ENCODE measurements at regions not wholly inside any gene's neighbourhood (a gene's known extent, or its start where the extent isn't known, plus 50 kb on each side); places are given as distances from the start of the nearest gene placed in this dataset.

DNA sequence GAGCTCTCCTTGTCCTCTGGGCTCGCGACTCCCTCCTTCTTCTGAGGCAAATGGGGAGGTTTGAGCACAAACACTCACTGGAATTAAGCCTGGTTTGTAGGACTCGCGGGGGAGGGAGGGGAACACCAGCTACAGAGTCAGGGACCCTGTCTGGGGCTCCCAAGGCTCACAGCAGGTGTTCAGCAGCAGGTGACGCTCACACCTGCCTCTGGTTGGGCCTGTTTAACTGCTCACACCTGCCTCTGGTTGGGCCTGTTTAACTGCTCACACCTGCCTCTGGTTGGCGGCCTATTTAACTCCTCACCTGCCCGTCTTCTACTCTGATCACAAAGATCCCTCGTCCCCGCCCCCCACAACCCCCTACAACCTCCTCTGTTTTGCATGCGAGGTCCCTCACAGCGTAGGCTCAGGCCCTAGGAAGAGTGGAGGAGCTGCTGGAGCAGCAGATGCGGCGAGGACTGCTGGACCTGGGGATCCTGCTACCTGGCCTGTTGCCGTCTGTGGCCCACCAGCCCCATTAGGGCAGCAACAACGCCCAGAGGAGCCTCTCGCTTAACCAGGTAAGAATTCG lies 181.9 kb downstream of the ERMARD start:
- H3K9me3 ChIP-seq (ENCODE audit: insufficient read depth, low read depth, low read length), result no peaks in the 10 kb centered on the region

DNA sequence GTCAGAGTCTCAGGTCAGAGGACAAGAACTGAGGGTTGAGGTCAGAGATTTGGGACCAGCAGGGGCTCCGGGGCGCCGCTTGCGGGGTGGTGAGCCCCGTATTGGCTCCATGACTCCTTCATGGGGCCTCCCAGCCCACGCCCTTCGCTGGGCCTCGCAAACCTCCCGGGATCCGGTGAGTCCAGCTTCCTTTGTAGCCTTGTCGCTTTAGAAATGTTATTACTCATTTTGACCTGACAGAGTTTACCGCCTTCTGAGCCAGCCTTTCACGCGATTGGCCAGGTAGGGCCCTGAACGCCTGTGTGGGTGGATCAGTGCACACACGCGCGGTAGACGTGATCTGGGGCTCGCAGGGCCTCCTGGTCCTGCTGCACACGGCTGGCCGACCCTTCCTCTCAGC lies 181.1 kb downstream of the ERMARD start:
- Histone ChIP-seq H3K27me3 (ENCODE audit: insufficient read depth, low read length) (peaks cover 10% of the 10 kb centered on the region), H3K36me3 (ENCODE audit: insufficient read depth, low read depth, low read length) (no peaks in the 10 kb centered on the region), H3K9ac (ENCODE audit: low read depth, low read length) (no peak overlapping the region), H3K9me3 (ENCODE audit: insufficient read depth, low read depth, low read length) (no peaks in the 10 kb centered on the region), H3K4me1 (ENCODE audit: insufficient read depth, low read length) (peaks cover 7% of the 10 kb centered on the region; the same call in 1 of the 2 replicates), H3K27ac (ENCODE audit: low read length) (no peak overlapping the region), H3K4me3 (ENCODE audit: low read length) (no peak overlapping the region)

More for the DNA sequence above, 181.9 kb downstream of the ERMARD start:
- H3K36me3 ChIP-seq (ENCODE audit: insufficient read depth, low read depth, low read length), result no peaks in the 10 kb centered on the region
- no peak overlapping the region for H3K27ac ChIP-seq (ENCODE audit: low read length)
- H3K4me1 ChIP-seq (ENCODE audit: insufficient read depth, low read length), result peaks cover 7% of the 10 kb centered on the region; the same call in 1 of the 2 replicates
- no peak overlapping the region for H3K4me3 ChIP-seq (ENCODE audit: low read length)
- no peak overlapping the region for H3K9ac ChIP-seq (ENCODE audit: low read depth, low read length)
- H3K27me3 ChIP-seq (ENCODE audit: insufficient read depth, low read length), result peaks cover 18% of the 10 kb centered on the region

DNA sequence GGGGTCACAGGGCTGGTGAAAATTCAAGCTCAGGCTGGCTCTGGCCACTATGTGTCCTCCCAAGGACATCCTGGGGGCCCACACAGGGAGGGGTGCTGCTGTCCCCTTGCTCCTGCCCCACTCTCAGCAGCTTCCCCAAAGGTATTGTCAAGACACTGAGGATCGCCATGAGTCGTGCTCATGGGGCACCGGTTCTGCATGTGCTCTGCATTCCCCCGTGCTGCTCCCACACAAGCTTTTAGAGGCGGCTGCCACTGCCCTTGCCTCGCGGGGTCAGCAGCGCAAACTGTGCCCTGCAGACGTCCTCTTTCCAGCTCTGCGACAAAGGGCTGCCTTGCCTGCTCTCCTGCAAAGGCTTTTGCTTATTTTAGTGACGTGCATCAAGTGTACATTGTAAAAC lies 179.8 kb downstream of the ERMARD start:
- peaks cover 7% of the 10 kb centered on the region; the same call in 1 of the 2 replicates for H3K4me1 ChIP-seq (ENCODE audit: insufficient read depth, low read length)
- H3K27ac ChIP-seq (ENCODE audit: low read length), result no peak overlapping the region
- no peak overlapping the region for H3K9ac ChIP-seq (ENCODE audit: low read depth, low read length)
- no peaks in the 10 kb centered on the region for H3K9me3 ChIP-seq (ENCODE audit: insufficient read depth, low read depth, low read length)
- no peaks in the 10 kb centered on the region for H3K36me3 ChIP-seq (ENCODE audit: insufficient read depth, low read depth, low read length)
- no peak overlapping the region for H3K4me3 ChIP-seq (ENCODE audit: low read length)
- peaks cover 6% of the 10 kb centered on the region for H3K27me3 ChIP-seq (ENCODE audit: insufficient read depth, low read length)

DNA sequence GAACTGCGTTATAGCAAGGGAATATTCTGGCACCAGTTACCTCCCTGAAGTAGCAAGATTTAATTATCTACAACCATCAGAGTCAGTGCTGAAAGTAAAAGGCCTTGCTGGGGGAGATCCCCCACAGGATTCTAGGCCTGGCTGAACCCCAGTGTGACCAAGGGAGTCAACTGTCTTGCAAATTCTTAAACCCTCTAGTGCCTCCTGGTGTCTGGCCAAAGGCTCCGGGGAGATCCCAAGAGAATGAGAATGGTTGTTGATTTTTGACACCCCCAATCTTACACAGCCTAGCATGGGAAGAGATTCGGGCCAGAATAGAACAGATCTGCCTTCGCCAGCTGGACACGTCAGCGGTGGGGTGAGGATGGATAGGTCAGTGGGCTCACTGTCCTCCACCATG lies 179.4 kb downstream of the ERMARD start:
- Histone ChIP-seq H3K36me3 (ENCODE audit: insufficient read depth, low read depth, low read length) (no peaks in the 10 kb centered on the region), H3K27ac (ENCODE audit: low read length) (no peak overlapping the region), H3K4me3 (ENCODE audit: low read length) (no peak overlapping the region), H3K4me1 (ENCODE audit: insufficient read depth, low read length) (peaks cover 7% of the 10 kb centered on the region; the same call in 1 of the 2 replicates), H3K9ac (ENCODE audit: low read depth, low read length) (no peak overlapping the region), H3K27me3 (ENCODE audit: insufficient read depth, low read length) (peaks cover 5% of the 10 kb centered on the region), H3K9me3 (ENCODE audit: insufficient read depth, low read depth, low read length) (no peaks in the 10 kb centered on the region)

DNA sequence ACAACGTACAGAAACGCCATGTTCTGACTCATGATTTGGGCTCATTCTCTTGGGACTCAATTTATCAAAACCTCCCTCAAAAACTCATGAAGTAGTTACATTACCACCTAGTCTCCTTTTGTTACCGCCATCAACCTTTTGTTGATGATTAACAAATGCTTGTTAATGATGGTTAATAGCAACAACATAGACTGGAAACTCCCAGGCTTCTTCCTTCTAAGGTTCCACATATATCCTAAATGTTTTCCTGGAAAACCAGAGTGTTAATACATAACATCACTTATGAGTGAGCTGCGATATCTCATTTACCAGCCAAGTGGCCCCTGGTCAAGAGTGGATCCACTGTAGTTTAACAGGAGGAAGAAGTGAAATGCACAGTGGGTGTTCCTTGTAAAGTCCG lies 176.3 kb downstream of the ERMARD start:
- H3K4me3 ChIP-seq (ENCODE audit: low read length), result no peak overlapping the region
- no peak overlapping the region for H3K9ac ChIP-seq (ENCODE audit: low read depth, low read length)
- no peak overlapping the region for H3K27ac ChIP-seq (ENCODE audit: low read length)
- no peaks in the 10 kb centered on the region for H3K36me3 ChIP-seq (ENCODE audit: insufficient read depth, low read depth, low read length)
- no peaks in the 10 kb centered on the region for H3K9me3 ChIP-seq (ENCODE audit: insufficient read depth, low read depth, low read length)
- peaks cover 7% of the 10 kb centered on the region; the same call in 1 of the 2 replicates for H3K4me1 ChIP-seq (ENCODE audit: insufficient read depth, low read length)
- no peaks in the 10 kb centered on the region for H3K27me3 ChIP-seq (ENCODE audit: insufficient read depth, low read length)

DNA sequence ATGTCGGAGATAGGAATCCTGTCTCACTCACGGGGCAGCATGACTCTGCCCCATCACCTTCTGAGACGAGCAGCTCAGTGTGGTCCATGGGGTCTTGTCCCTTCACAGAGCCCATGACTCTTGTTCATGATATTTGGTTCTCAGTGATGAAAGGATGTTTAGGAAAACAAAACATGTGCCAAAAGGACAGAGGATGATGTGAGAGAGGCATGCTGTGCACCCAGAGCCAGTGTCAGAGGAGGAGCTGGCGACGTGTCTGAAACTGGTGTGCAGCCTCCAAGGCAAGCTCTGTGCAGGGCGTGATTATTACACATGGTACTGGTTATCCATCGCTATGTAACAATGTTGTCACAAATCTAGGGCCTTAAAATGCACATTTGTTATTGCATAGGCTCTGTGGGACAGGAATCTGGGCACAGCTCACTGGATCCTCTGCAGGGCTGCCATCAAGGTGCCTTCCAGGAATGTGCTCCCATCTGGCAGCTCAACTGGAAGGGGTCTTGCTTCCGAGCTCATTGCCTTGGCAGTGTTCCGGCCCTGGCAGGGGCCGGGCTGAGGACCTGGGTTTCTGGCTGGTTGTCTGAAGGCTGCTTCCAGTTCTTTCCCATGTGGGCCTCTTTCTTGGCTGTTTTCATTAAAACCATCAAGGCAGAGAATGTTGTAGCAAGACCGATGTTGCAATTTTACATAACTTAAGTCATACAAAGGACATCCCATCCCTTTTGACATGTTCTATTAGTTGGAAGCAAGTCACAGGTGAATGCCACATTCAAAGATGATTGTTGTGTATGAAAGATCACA lies 175.4 kb downstream of the ERMARD start:
- peaks cover 3% of the 10 kb centered on the region; the same call in 1 of the 2 replicates for H3K4me1 ChIP-seq (ENCODE audit: insufficient read depth, low read length)
- no peak overlapping the region for H3K4me3 ChIP-seq (ENCODE audit: low read length)
- H3K9me3 ChIP-seq (ENCODE audit: insufficient read depth, low read depth, low read length), result no peaks in the 10 kb centered on the region
- H3K27me3 ChIP-seq (ENCODE audit: insufficient read depth, low read length), result no peaks in the 10 kb centered on the region
- no peaks in the 10 kb centered on the region for H3K36me3 ChIP-seq (ENCODE audit: insufficient read depth, low read depth, low read length)
- H3K27ac ChIP-seq (ENCODE audit: low read length), result no peak overlapping the region
- H3K9ac ChIP-seq (ENCODE audit: low read depth, low read length), result no peak overlapping the region

DNA sequence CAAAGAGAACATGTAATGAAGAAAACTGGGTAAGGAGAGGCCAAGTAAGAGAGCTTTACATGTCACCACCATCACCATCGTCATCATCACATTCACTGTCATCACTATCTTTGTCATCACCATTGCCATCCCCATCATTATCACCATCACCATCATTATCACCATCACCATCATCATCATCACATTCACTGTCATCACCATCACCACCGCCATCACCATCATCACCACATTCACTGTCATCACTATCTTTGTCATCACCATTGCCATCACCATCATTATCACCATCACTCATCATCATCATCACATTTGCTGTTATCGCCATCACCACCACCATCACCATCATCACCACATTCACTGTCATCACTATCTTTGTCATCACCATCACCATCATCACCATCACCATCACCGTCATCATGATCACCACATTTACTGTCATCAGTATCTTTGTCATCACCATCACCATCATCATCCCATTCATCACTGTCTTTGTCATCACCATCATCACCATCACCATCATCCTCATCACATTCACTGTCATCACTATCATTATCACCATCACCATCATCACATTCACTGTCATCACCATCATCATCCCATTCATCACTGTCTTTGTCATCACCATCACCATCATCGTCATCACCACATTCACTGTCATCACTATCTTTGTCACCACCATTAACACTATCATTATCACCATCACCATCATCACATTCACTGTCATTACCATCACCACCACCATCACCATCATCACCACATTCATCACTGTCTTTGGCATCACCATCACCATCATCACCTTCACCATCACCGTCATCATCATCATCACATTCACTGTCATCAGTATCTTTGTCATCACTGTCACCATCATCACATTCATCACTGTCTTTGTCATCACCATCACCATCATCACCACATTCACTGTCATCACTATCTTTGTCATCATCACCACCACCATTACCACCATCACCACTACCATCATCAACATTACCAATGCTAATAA lies 172.3 kb downstream of the ERMARD start:
- Histone ChIP-seq H3K36me3 (ENCODE audit: insufficient read depth, low read depth, low read length) (no peaks in the 10 kb centered on the region), H3K9me3 (ENCODE audit: insufficient read depth, low read depth, low read length) (no peaks in the 10 kb centered on the region), H3K9ac (ENCODE audit: low read depth, low read length) (no peak overlapping the region), H3K4me1 (ENCODE audit: insufficient read depth, low read length) (no peaks in the 10 kb centered on the region), H3K27me3 (ENCODE audit: insufficient read depth, low read length) (no peaks in the 10 kb centered on the region), H3K27ac (ENCODE audit: low read length) (no peak overlapping the region), H3K4me3 (ENCODE audit: low read length) (no peak overlapping the region)

DNA sequence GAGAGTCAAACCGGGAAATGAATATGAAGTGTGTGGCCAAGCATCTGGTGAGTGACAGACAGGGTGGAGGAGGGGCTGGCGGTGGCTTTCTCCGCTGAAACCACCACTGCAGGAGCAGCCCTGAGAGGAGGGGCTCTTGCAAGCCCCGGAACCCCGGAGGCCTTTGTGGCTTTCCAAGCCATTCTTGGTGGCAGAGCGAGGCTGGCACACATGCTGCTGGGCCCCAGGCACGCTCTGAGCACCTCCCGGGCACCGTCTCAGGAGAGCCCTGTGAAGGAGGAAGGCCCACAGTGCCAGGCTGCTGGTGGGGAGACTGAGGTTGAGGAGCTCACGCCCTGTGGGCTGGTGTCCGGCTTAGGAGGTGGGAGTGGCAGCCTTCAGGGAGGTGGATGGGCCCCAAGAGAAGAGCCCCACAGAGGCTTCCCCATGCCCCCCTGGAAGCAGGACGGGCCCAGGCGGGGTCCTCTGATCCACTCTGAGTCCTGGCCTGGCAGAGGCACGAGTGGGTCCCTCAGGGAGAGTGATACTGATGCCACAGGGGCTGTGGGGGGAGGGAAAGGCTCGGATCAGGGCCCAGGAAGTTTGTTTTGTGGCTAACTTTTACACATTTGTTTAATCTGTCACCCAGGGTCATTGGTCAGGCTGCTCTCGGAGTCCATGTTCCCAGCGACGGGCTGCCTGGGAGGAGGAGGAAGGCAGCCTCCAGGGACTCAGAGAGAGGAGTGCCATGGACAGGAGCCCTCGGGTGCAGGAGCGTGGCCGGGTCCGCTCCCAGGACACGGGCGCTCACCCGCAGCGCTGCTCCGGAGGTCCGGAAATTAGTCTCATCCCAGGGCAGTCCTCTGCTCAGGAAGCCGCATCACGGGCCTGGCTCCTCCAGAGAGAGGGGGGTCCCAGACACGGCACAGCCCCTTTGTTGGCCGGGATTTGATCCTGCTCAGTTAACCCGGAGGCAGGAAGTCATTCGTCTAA lies 170.7 kb downstream of the ERMARD start:
- Histone ChIP-seq H3K36me3 (ENCODE audit: insufficient read depth, low read depth, low read length) (no peaks in the 10 kb centered on the region), H3K9ac (ENCODE audit: low read depth, low read length) (no peak overlapping the region), H3K4me1 (ENCODE audit: insufficient read depth, low read length) (no peaks in the 10 kb centered on the region), H3K27ac (ENCODE audit: low read length) (no peak overlapping the region), H3K27me3 (ENCODE audit: insufficient read depth, low read length) (no peaks in the 10 kb centered on the region), H3K4me3 (ENCODE audit: low read length) (no peak overlapping the region), H3K9me3 (ENCODE audit: insufficient read depth, low read depth, low read length) (no peaks in the 10 kb centered on the region)

DNA sequence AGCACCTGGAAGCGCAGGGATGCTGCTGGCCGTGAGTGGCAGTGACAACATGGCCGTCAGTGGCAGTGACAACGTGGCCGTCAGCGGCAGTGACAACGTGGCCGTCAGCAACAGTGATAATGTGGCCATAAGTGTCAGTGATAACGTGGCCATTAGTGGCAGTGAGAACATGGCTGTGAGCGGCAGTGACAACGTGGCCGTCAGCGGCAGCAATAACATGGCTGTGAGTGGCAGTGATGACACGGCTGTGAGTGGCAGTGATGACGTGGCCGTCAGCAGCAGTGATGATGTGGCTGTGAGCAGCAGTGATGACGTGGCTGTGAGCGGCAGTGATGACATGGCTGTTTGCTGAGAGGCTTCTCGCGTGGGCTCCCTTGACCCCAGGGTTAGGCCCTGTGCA lies 169.8 kb downstream of the ERMARD start:
- H3K27me3 ChIP-seq (ENCODE audit: insufficient read depth, low read length), result no peaks in the 10 kb centered on the region
- H3K36me3 ChIP-seq (ENCODE audit: insufficient read depth, low read depth, low read length), result no peaks in the 10 kb centered on the region
- H3K9ac ChIP-seq (ENCODE audit: low read depth, low read length), result no peak overlapping the region
- no peaks in the 10 kb centered on the region for H3K4me1 ChIP-seq (ENCODE audit: insufficient read depth, low read length)
- no peaks in the 10 kb centered on the region for H3K9me3 ChIP-seq (ENCODE audit: insufficient read depth, low read depth, low read length)
- H3K27ac ChIP-seq (ENCODE audit: low read length), result no peak overlapping the region
- no peak overlapping the region for H3K4me3 ChIP-seq (ENCODE audit: low read length)

DNA sequence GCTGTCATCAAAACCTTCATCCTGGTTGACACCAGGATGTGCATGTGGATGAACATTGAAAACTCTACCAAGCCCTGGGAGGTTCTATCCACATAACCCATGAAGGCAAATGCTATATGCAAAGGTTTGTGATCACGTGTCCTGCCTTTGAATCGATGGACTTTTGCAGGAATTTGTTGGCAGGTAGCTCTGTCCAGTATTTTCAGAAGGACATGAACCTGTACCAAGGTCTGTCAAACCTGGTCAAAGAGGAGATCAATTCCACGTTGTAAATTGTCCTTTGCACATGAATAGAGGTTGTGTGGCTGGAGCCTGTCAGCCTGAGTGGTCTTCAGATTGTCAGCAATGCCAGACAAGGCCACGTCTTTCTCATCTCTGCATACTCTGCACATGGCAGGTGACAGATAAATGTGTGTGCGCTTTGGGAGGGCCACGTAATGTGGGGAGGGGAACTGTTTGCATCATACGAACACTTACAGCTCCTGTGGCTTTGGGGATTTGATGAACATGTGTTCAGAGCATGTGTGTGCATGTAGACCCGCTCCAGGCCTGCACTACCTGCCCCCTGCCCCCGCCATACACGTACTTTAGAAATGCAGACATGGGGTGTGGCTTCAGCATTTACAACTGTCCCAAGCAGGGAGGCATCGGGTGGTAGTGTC lies 169.1 kb downstream of the ERMARD start:
- Histone ChIP-seq H3K27ac (ENCODE audit: low read length) (no peak overlapping the region), H3K9me3 (ENCODE audit: insufficient read depth, low read depth, low read length) (no peaks in the 10 kb centered on the region), H3K36me3 (ENCODE audit: insufficient read depth, low read depth, low read length) (no peaks in the 10 kb centered on the region), H3K9ac (ENCODE audit: low read depth, low read length) (no peak overlapping the region), H3K27me3 (ENCODE audit: insufficient read depth, low read length) (no peaks in the 10 kb centered on the region), H3K4me1 (ENCODE audit: insufficient read depth, low read length) (no peaks in the 10 kb centered on the region), H3K4me3 (ENCODE audit: low read length) (no peak overlapping the region)

All from iPS-20b (cell line).